K562 (cell line): ENCODE measurements at regions not wholly inside any gene's neighbourhood (a gene's known extent, or its start where the extent isn't known, plus 50 kb on each side); places are given as distances from the start of the nearest gene placed in this dataset.

Experiments
- BACH1 ChIP-seq: fragments of 200-800 bp; sonication (Bioruptor generic); IDR thresholded peaks from 2 replicates; pipeline ENCODE4 v1.6.1; 2016; ENCODE audit warnings: missing genetic modification characterization, missing compliant biosample characterization
- JUN ChIP-seq, 2 experiments: sonication (generic) in 1 of 2; formaldehyde crosslinking in 1 of 2; IDR thresholded peaks; 2 replicates each; pipeline versions ENCODE4 v1.6.1 to v1.8.0; 2012 to 2022; ENCODE audit warnings: borderline replicate concordance in 2 of 2, mild to moderate bottlenecking in 2 of 2, improper control_type of control experiment in 1 of 2, low read depth in 1 of 2, low read length in 1 of 2, missing genetic modification reagents in 1 of 2
- KAT7 ChIP-seq: sonication (generic); formaldehyde crosslinking; IDR thresholded peaks from 2 replicates; pipeline ENCODE4 v1.8.0; 2022; ENCODE audit warnings: missing genetic modification reagents, mild to moderate bottlenecking, borderline replicate concordance
- LARP7 ChIP-seq: fragments of 450-650 bp; IDR thresholded peaks from 2 replicates; pipeline ENCODE4 v1.6.1; 2016
- SRSF9 ChIP-seq: fragments of 200-400 bp; formaldehyde crosslinking; IDR thresholded peaks from 2 replicates; pipeline ENCODE4 v1.6.1; 2017; ENCODE audit warnings: low read depth, low read length, borderline replicate concordance
- ZEB2 ChIP-seq: fragments of 450-650 bp; IDR thresholded peaks from 2 replicates; pipeline ENCODE4 v1.6.1; 2016
- ZNF197 ChIP-seq: fragments of 200-800 bp; sonication (Bioruptor generic); IDR thresholded peaks from 2 replicates; pipeline ENCODE4 v1.6.1; 2016; ENCODE audit warnings: low read depth, missing genetic modification characterization, missing compliant biosample characterization
- ZNF239 ChIP-seq: fragments of 250-450 bp; sonication (Bioruptor Pico); IDR thresholded peaks from 2 replicates; pipeline ENCODE4 v1.4.0; 2020; ENCODE audit warnings: mild to moderate bottlenecking
- ZNF41 ChIP-seq: fragments of 250-450 bp; sonication (Bioruptor Pico); conservative IDR thresholded peaks from 2 replicates; pipeline ENCODE4 v1.4.0; 2020; ENCODE audit warnings: mild to moderate bottlenecking
- ZNF583 ChIP-seq: fragments of 250-450 bp; sonication (Bioruptor Pico); IDR thresholded peaks from 2 replicates; pipeline ENCODE4 v1.4.0; 2020
- ZNF586 ChIP-seq: fragments of 450-650 bp; formaldehyde crosslinking; conservative IDR thresholded peaks from 2 replicates; pipeline ENCODE4 v1.4.0; 2020; ENCODE audit warnings: mild to moderate bottlenecking, moderate library complexity
- ZNF77 ChIP-seq: fragments of 250-450 bp; sonication (Bioruptor Pico); IDR thresholded peaks from 2 replicates; pipeline ENCODE4 v1.5.0; 2020
- TF ChIP-seq, protein P1 (sequence below): fragments of 450-650 bp; formaldehyde crosslinking; IDR thresholded peaks from 2 replicates; pipeline ENCODE4 v1.4.0; 2020; ENCODE audit warnings: mild to moderate bottlenecking, mixed read lengths
- TF ChIP-seq, protein P2 (sequence below): sonication (generic); formaldehyde crosslinking; IDR thresholded peaks from 2 replicates; pipeline ENCODE4 v1.8.1; 2023; ENCODE audit warnings: missing genetic modification reagents, mild to moderate bottlenecking, borderline replicate concordance
- TF ChIP-seq, protein P3 (sequence below): fragments of 450-650 bp; IDR thresholded peaks from 2 replicates; pipeline ENCODE4 v1.6.1; 2014; ENCODE audit warnings: low read depth, mild to moderate bottlenecking, moderate library complexity, borderline replicate concordance
- TF ChIP-seq, protein P4 (sequence below): fragments of 450-650 bp; IDR thresholded peaks from 2 replicates; pipeline ENCODE4 v1.7.0; 2016; ENCODE audit warnings: borderline replicate concordance

DNA sequence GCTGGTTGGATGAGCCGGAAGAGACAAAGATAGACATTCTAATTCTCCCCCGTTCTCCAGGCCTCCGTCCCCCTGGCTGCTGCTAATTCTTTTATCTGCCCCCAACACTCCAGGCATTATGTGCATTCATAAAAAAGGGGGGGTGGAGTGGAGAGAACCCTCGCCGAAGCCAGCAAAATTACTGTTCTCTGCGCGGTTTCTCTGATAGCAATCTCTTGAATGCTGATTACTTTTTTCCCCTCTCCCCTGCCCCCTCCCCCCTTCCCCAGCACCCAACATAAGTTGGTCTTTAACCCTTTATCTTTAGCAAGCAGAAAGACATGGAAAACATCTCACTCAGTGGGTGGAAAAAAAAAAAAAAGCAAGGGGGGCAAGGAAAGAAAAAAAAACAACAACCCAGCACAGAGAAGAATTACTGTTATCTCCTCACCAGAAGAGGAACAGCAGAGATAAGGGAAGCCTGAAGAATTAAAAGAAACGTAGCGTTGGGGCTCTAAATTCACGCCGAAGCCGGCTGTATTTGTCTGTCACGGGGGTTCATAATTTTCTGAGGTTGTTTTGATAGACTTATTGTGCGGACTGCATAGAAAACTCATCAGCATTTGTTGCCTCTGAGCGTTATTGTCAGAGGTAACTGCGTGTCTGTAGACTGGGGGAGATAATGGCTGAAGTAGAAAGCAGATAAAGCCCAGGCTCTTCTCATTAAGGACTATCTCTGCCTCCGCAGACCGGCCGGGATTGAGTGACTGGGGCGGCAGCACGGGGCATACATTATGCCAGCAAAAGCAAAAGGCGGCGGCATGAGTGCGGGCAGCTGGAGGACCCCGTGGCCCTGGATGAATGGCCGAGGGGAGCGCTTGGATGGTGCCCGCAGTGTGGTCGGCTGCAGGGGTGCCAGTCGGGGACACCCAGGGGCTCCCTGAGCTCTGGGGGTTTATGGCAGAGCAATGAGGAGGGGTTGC is 126.9 kb downstream of the MRM1 start (continued):
- TF ChIP-seq, protein P1, sequence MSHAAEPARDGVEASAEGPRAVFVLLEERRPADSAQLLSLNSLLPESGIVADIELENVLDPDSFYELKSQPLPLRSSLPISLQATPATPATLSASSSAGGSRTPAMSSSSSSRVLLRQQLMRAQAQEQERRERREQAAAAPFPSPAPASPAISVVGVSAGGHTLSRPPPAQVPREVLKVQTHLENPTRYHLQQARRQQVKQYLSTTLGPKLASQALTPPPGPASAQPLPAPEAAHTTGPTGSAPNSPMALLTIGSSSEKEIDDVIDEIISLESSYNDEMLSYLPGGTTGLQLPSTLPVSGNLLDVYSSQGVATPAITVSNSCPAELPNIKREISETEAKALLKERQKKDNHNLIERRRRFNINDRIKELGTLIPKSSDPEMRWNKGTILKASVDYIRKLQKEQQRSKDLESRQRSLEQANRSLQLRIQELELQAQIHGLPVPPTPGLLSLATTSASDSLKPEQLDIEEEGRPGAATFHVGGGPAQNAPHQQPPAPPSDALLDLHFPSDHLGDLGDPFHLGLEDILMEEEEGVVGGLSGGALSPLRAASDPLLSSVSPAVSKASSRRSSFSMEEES (CRISPR knock-in tag) = no peak
- TF ChIP-seq ZNF586 (CRISPR knock-in tag) (no peak), ZNF583 (CRISPR knock-in tag) (0 out of 2 replicates have a peak, but pooled peaks have one; percentile 10), ZNF77 (CRISPR knock-in tag) (no peak), JUN (IDR thresholded peaks at IDR 0.05; ENCODE audit: borderline replicate concordance, low read depth, low read length) (no peak), JUN (CRISPR knock-in tag; IDR thresholded peaks at IDR 0.05; ENCODE audit: borderline replicate concordance) (no peak), ZNF41 (CRISPR knock-in tag) (no peak), KAT7 (CRISPR knock-in tag) (no peak), SRSF9 (no peak), BACH1 (no peak), ZNF197 (CRISPR knock-in tag) (peak; percentile 72; the same call in 1 of the 2 replicates), ZNF239 (CRISPR knock-in tag) (no peak), LARP7 (no peak), ZEB2 (no peak)
- TF ChIP-seq, protein P2, sequence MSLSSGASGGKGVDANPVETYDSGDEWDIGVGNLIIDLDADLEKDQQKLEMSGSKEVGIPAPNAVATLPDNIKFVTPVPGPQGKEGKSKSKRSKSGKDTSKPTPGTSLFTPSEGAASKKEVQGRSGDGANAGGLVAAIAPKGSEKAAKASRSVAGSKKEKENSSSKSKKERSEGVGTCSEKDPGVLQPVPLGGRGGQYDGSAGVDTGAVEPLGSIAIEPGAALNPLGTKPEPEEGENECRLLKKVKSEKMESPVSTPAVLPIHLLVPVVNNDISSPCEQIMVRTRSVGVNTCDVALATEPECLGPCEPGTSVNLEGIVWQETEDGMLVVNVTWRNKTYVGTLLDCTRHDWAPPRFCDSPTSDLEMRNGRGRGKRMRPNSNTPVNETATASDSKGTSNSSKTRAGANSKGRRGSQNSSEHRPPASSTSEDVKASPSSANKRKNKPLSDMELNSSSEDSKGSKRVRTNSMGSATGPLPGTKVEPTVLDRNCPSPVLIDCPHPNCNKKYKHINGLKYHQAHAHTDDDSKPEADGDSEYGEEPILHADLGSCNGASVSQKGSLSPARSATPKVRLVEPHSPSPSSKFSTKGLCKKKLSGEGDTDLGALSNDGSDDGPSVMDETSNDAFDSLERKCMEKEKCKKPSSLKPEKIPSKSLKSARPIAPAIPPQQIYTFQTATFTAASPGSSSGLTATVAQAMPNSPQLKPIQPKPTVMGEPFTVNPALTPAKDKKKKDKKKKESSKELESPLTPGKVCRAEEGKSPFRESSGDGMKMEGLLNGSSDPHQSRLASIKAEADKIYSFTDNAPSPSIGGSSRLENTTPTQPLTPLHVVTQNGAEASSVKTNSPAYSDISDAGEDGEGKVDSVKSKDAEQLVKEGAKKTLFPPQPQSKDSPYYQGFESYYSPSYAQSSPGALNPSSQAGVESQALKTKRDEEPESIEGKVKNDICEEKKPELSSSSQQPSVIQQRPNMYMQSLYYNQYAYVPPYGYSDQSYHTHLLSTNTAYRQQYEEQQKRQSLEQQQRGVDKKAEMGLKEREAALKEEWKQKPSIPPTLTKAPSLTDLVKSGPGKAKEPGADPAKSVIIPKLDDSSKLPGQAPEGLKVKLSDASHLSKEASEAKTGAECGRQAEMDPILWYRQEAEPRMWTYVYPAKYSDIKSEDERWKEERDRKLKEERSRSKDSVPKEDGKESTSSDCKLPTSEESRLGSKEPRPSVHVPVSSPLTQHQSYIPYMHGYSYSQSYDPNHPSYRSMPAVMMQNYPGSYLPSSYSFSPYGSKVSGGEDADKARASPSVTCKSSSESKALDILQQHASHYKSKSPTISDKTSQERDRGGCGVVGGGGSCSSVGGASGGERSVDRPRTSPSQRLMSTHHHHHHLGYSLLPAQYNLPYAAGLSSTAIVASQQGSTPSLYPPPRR = no peak
- TF ChIP-seq, protein P3, sequence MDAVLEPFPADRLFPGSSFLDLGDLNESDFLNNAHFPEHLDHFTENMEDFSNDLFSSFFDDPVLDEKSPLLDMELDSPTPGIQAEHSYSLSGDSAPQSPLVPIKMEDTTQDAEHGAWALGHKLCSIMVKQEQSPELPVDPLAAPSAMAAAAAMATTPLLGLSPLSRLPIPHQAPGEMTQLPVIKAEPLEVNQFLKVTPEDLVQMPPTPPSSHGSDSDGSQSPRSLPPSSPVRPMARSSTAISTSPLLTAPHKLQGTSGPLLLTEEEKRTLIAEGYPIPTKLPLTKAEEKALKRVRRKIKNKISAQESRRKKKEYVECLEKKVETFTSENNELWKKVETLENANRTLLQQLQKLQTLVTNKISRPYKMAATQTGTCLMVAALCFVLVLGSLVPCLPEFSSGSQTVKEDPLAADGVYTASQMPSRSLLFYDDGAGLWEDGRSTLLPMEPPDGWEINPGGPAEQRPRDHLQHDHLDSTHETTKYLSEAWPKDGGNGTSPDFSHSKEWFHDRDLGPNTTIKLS = no peak
- TF ChIP-seq, protein P4, sequence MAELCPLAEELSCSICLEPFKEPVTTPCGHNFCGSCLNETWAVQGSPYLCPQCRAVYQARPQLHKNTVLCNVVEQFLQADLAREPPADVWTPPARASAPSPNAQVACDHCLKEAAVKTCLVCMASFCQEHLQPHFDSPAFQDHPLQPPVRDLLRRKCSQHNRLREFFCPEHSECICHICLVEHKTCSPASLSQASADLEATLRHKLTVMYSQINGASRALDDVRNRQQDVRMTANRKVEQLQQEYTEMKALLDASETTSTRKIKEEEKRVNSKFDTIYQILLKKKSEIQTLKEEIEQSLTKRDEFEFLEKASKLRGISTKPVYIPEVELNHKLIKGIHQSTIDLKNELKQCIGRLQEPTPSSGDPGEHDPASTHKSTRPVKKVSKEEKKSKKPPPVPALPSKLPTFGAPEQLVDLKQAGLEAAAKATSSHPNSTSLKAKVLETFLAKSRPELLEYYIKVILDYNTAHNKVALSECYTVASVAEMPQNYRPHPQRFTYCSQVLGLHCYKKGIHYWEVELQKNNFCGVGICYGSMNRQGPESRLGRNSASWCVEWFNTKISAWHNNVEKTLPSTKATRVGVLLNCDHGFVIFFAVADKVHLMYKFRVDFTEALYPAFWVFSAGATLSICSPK = no peak
